NCI-H526 treated with DMSO at 0.1 percent for 48 hours (cell line): ENCODE measurements at regions not wholly inside any gene's neighbourhood (a gene's known extent, or its start where the extent isn't known, plus 50 kb on each side); places are given as distances from the start of the nearest gene placed in this dataset.

Experiments
- DNase-seq: peaks from one replicate; lab custom pipeline; 2025; lab: John Stamatoyannopoulos, UW

- DNase-seq, result no peak
Measured at GRCh38 chr6:84462698-84463097, 235.3 kb upstream of the CEP162 start.

GRCh38 chr6:84461461-84461860 is 234.0 kb upstream of the CEP162 start:
- DNase-seq, result no peak

- no peak for DNase-seq
Measured at GRCh38 chr6:84460491-84460890, 233.0 kb upstream of the CEP162 start.

- no peak for DNase-seq
Measured at GRCh38 chr6:84459401-84459800, 232.0 kb upstream of the CEP162 start.

GRCh38 chr6:84458271-84458670 is 230.8 kb upstream of the CEP162 start:
- no peak for DNase-seq

GRCh38 chr6:84457276-84457675 is 229.8 kb upstream of the CEP162 start:
- no peak for DNase-seq

GRCh38 chr6:84456803-84457202 is 229.4 kb upstream of the CEP162 start:
- no peak for DNase-seq

GRCh38 chr6:84455511-84456029 is 228.1 kb upstream of the CEP162 start:
- no peak for DNase-seq

GRCh38 chr6:84453499-84453898 is 226.1 kb upstream of the CEP162 start:
- DNase-seq, result no peak

GRCh38 chr6:84450018-84450417 is 222.6 kb upstream of the CEP162 start:
- no peak for DNase-seq

- DNase-seq, result no peak
Measured at GRCh38 chr6:84449220-84449619, 221.8 kb upstream of the CEP162 start.

- no peak for DNase-seq
Measured at GRCh38 chr6:84448331-84448730, 220.9 kb upstream of the CEP162 start.

- no peak for DNase-seq
Measured at GRCh38 chr6:84447651-84448050, 220.2 kb upstream of the CEP162 start.

- DNase-seq, result no peak
Measured at GRCh38 chr6:84445068-84445467, 217.6 kb upstream of the CEP162 start.

GRCh38 chr6:84442208-84442607 is 214.8 kb upstream of the CEP162 start:
- no peak for DNase-seq

GRCh38 chr6:84441456-84441855 is 214.0 kb upstream of the CEP162 start:
- no peak for DNase-seq

- no peak for DNase-seq
Measured at GRCh38 chr6:84434550-84434949, 207.1 kb upstream of the CEP162 start.

GRCh38 chr6:84432619-84433018 is 205.2 kb upstream of the CEP162 start:
- DNase-seq, result no peak

- no peak for DNase-seq
Measured at GRCh38 chr6:84428300-84428907, 201.0 kb upstream of the CEP162 start.

- no peak for DNase-seq
Measured at GRCh38 chr6:84425971-84426705, 198.7 kb upstream of the CEP162 start.

GRCh38 chr6:84424956-84425355 is 197.5 kb upstream of the CEP162 start:
- no peak for DNase-seq

GRCh38 chr6:84422380-84422968 is 195.0 kb upstream of the CEP162 start:
- DNase-seq, result peak; percentile 7

GRCh38 chr6:84421031-84421430 is 193.6 kb upstream of the CEP162 start:
- DNase-seq, result no peak
